LHCN-M2 (cell line): ENCODE measurements at regions not wholly inside any gene's neighbourhood (a gene's known extent, or its start where the extent isn't known, plus 50 kb on each side); places are given as distances from the start of the nearest gene placed in this dataset.
"Not testable (repeated sequence)": the region's sequence is repeated elsewhere in the genome, so short reads cannot be mapped to it uniquely, and the experiment has no call there.

Source experiments
- DNase-seq: peaks from one replicate; pipeline ENCODE4 v3.0.0-alpha.2; 2012; ENCODE audit warnings: low read depth

GRCh38 chr15:96582473-96582872 is 252.0 kb downstream of the NR2F2 start:
- no peak for DNase-seq

- DNase-seq, result peak; percentile 2
Measured at GRCh38 chr15:96583671-96584070, 253.2 kb downstream of the NR2F2 start.

- peak; percentile 6 for DNase-seq
Measured at GRCh38 chr15:96585484-96586386, 255.2 kb downstream of the NR2F2 start.

- DNase-seq, result no peak
Measured at GRCh38 chr15:96586901-96587300, 256.4 kb downstream of the NR2F2 start.

- no peak for DNase-seq
Measured at GRCh38 chr15:96589864-96590263, 259.4 kb downstream of the NR2F2 start.

GRCh38 chr15:96593735-96594134 is 263.2 kb downstream of the NR2F2 start:
- DNase-seq, result no peak

- no peak for DNase-seq
Measured at GRCh38 chr15:96595951-96596350, 265.5 kb downstream of the NR2F2 start.

GRCh38 chr15:96598514-96598913 is 268.0 kb downstream of the NR2F2 start:
- DNase-seq, result no peak

- DNase-seq, result no peak
Measured at GRCh38 chr15:96599268-96599667, 268.8 kb downstream of the NR2F2 start.

- DNase-seq, result no peak
Measured at GRCh38 chr15:96600350-96600749, 269.9 kb downstream of the NR2F2 start.

- DNase-seq, result no peak
Measured at GRCh38 chr15:96606617-96607016, 276.1 kb downstream of the NR2F2 start.

GRCh38 chr15:96610757-96611156 is 280.3 kb downstream of the NR2F2 start:
- no peak for DNase-seq

GRCh38 chr15:96612917-96613316 is 282.4 kb downstream of the NR2F2 start:
- no peak for DNase-seq

- DNase-seq, result no peak
Measured at GRCh38 chr15:96619174-96619573, 288.7 kb downstream of the NR2F2 start.

- no peak for DNase-seq
Measured at GRCh38 chr15:96622714-96623113, 292.2 kb downstream of the NR2F2 start.

- DNase-seq, result peak; percentile 21
Measured at GRCh38 chr15:96625256-96625655, 294.8 kb downstream of the NR2F2 start.

- no peak for DNase-seq
Measured at GRCh38 chr15:96627031-96627568, 296.6 kb downstream of the NR2F2 start.

- DNase-seq, result no peak
Measured at GRCh38 chr15:96629511-96629910, 299.0 kb downstream of the NR2F2 start.

- DNase-seq, result no peak
Measured at GRCh38 chr15:96638793-96639192, 308.3 kb downstream of the NR2F2 start.

GRCh38 chr15:96645796-96646195 is 315.3 kb downstream of the NR2F2 start:
- no peak for DNase-seq

- no peak for DNase-seq
Measured at GRCh38 chr15:96648866-96649265, 318.4 kb downstream of the NR2F2 start.

- DNase-seq, result no peak
Measured at GRCh38 chr15:96657096-96657495, 326.6 kb downstream of the NR2F2 start.

- DNase-seq, result not testable (repeated sequence)
Measured at GRCh38 chr15:96666979-96667378, 336.5 kb downstream of the NR2F2 start.
